DND-41 (cell line): ENCODE measurements at regions not wholly inside any gene's neighbourhood (a gene's known extent, or its start where the extent isn't known, plus 50 kb on each side); places are given as distances from the start of the nearest gene placed in this dataset.

Source experiments
- EZH2 ChIP-seq: IDR thresholded peaks from 3 replicates; pipeline ENCODE4 v1.6.1; 2012; ENCODE audit warnings: borderline replicate concordance, low read depth, mild to moderate bottlenecking, moderate library complexity, low read length, inconsistent platforms; ENCODE audit not compliant: severe bottlenecking
- TF ChIP-seq, protein P1 (sequence below): IDR thresholded peaks from 2 replicates; pipeline ENCODE4 v1.5.1; 2012; ENCODE audit warnings: borderline replicate concordance, low read length, moderate library complexity, mild to moderate bottlenecking; ENCODE audit not compliant: poor library complexity, severe bottlenecking; ENCODE audit errors: extremely low read depth

DNA sequence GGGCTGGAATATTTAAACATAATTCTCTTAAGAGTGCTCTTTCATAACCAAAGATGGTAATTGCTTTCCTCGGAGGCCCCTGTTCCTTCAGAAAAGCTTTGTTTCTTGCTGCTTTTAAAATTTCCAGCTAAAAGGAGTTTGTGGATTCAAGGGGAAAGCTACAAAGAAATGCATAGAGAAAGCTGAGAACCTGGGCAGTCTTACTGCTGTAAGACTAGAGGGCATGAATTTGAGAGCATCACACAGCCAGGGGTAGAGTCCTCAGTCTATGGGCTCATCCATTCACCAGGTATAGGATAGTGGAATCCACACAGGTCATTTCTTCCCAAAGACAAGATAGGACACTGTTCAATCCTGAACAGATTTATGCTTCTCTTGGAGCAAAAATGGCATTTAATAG is 186.3 kb upstream of the PLD5 start:
- TF ChIP-seq, protein P1, sequence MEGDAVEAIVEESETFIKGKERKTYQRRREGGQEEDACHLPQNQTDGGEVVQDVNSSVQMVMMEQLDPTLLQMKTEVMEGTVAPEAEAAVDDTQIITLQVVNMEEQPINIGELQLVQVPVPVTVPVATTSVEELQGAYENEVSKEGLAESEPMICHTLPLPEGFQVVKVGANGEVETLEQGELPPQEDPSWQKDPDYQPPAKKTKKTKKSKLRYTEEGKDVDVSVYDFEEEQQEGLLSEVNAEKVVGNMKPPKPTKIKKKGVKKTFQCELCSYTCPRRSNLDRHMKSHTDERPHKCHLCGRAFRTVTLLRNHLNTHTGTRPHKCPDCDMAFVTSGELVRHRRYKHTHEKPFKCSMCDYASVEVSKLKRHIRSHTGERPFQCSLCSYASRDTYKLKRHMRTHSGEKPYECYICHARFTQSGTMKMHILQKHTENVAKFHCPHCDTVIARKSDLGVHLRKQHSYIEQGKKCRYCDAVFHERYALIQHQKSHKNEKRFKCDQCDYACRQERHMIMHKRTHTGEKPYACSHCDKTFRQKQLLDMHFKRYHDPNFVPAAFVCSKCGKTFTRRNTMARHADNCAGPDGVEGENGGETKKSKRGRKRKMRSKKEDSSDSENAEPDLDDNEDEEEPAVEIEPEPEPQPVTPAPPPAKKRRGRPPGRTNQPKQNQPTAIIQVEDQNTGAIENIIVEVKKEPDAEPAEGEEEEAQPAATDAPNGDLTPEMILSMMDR: no peak
- TF ChIP-seq EZH2: no peak
